GM23248 (cell line): ENCODE measurements at regions not wholly inside any gene's neighbourhood (a gene's known extent, or its start where the extent isn't known, plus 50 kb on each side); places are given as distances from the start of the nearest gene placed in this dataset.
"Not testable (repeated sequence)": the region's sequence is repeated elsewhere in the genome, so short reads cannot be mapped to it uniquely, and the experiment has no call there.

Source experiments
- DNase-seq: peaks from one replicate; pipeline ENCODE4 v3.0.0-alpha.2; 2015
- H2AFZ ChIP-seq: fragments of 200-600 bp; sonication (generic); 2 replicates; pipeline ENCODE4 v1.6.1; 2016; ENCODE audit warnings: antibody characterized with exemption
- H3F3A ChIP-seq: fragments of 200-600 bp; sonication (generic); 2 replicates; pipeline ENCODE4 v1.6.1; 2016; ENCODE audit warnings: mild to moderate bottlenecking, antibody characterized with exemption, mixed run types; ENCODE audit not compliant: insufficient read depth
- H3K27ac ChIP-seq: fragments of 200-600 bp; sonication (generic); 2 replicates; pipeline ENCODE4 v1.5.1; 2016; ENCODE audit warnings: mild to moderate bottlenecking
- H3K27me3 ChIP-seq: fragments of 200-600 bp; sonication (generic); replicated peaks from 2 replicates; pipeline ENCODE4 v1.6.1; 2016; ENCODE audit warnings: mild to moderate bottlenecking; ENCODE audit not compliant: insufficient read depth
- H3K36me3 ChIP-seq: fragments of 200-600 bp; sonication (generic); 2 replicates; pipeline ENCODE4 v1.6.1; 2016; ENCODE audit warnings: low read depth, mild to moderate bottlenecking
- H3K4me1 ChIP-seq: fragments of 200-600 bp; sonication (generic); 2 replicates; pipeline ENCODE4 v1.6.1; 2016; ENCODE audit warnings: mild to moderate bottlenecking; ENCODE audit not compliant: insufficient read depth
- H3K4me2 ChIP-seq: fragments of 200-600 bp; sonication (generic); one replicate; pipeline ENCODE4 v1.6.1; 2016; ENCODE audit warnings: mild to moderate bottlenecking; ENCODE audit not compliant: unreplicated experiment
- H3K4me3 ChIP-seq: fragments of 200-600 bp; sonication (generic); 2 replicates; pipeline ENCODE4 v1.5.1; 2016; ENCODE audit warnings: mild to moderate bottlenecking
- H3K79me2 ChIP-seq: fragments of 200-600 bp; sonication (generic); 2 replicates; pipeline ENCODE4 v1.6.1; 2016; ENCODE audit warnings: mild to moderate bottlenecking; ENCODE audit not compliant: insufficient read depth
- H3K9ac ChIP-seq: fragments of 200-600 bp; sonication (generic); 2 replicates; pipeline ENCODE4 v1.6.1; 2016; ENCODE audit warnings: mild to moderate bottlenecking
- H3K9me2 ChIP-seq: fragments of 200-600 bp; sonication (generic); 2 replicates; pipeline ENCODE4 v1.6.1; 2016; ENCODE audit warnings: mixed run types, mild to moderate bottlenecking, moderate library complexity; ENCODE audit not compliant: insufficient read depth
- H3K9me3 ChIP-seq: fragments of 200-600 bp; sonication (generic); one replicate; pipeline ENCODE4 v1.6.1; 2017; ENCODE audit warnings: low read depth
- H4K20me1 ChIP-seq: fragments of 200-600 bp; sonication (generic); 2 replicates; pipeline ENCODE4 v1.6.0; 2016; ENCODE audit not compliant: insufficient read depth
- EZH2 ChIP-seq: fragments of 200-600 bp; sonication (generic); IDR thresholded peaks from 2 replicates; pipeline ENCODE4 v1.6.1; 2018; ENCODE audit warnings: antibody characterized with exemption, mild to moderate bottlenecking; ENCODE audit not compliant: insufficient read depth, poor library complexity, severe bottlenecking
- EZH2phosphoT487 ChIP-seq: fragments of 200-600 bp; sonication (generic); IDR thresholded peaks from 2 replicates; pipeline ENCODE4 v1.6.1; 2018; ENCODE audit warnings: antibody characterized with exemption, moderate library complexity, mild to moderate bottlenecking, low read depth; ENCODE audit not compliant: insufficient read depth
- WGBS, 2 experiments: methylation state at CpG; one replicate each; pipeline ENCODE4 v1.1.6; 2015 to 2017; ENCODE audit warnings: low lambda C conversion rate in 2 of 2, low coverage in 1 of 2; ENCODE audit errors: missing lambda C conversion rate in 2 of 2; 5-methylcytosine and 5-hydroxymethylcytosine counted together
- in situ Hi-C: fragments of 300-500 bp; cut with MboI; formaldehyde crosslinking; loops from 2 replicates; pipeline ENCODE4 v1.15.0; 2020

- Histone ChIP-seq H3K27ac (no peak overlapping the region), H3K9ac (no peak overlapping the region), H3K36me3 (no peaks in the 10 kb centered on the region), H3K4me3 (no peak overlapping the region), H2AFZ (no peak overlapping the region), H3K4me1 (no peaks in the 10 kb centered on the region), H4K20me1 (no peaks in the 10 kb centered on the region), H3F3A (no peaks in the 10 kb centered on the region), H3K9me2 (no peaks in the 10 kb centered on the region), H3K9me3 (no peaks in the 10 kb centered on the region), H3K27me3 (no peaks in the 10 kb centered on the region), H3K4me2 (no peak overlapping the region), H3K79me2 (no peaks in the 10 kb centered on the region)
- 60 to 67% methylated on average over 2 of the region's 2 CpGs for WGBS, 2 experiments
- DNase-seq: no peak
- TF ChIP-seq EZH2phosphoT487 (no peak), EZH2 (no peak)
- in situ Hi-C loops: no loop called here
Observed at GRCh38 chr13:83672612-83673011, 209.7 kb downstream of the SLITRK1 start.

- no peaks in the 10 kb centered on the region for H4K20me1 ChIP-seq
- H3K4me1 ChIP-seq: no peaks in the 10 kb centered on the region
- H3K9ac ChIP-seq: no peak overlapping the region
- H3K79me2 ChIP-seq: no peaks in the 10 kb centered on the region
- H3K4me3 ChIP-seq: no peak overlapping the region
- no peak overlapping the region for H3K4me2 ChIP-seq
- H3F3A ChIP-seq: no peaks in the 10 kb centered on the region
- H2AFZ ChIP-seq: no peak overlapping the region
- no peaks in the 10 kb centered on the region for H3K9me3 ChIP-seq
- H3K9me2 ChIP-seq: 0 out of 2 replicates have a peak, but pooled peaks cover 5% of the 10 kb centered on the region
- no peaks in the 10 kb centered on the region for H3K36me3 ChIP-seq
- no peaks in the 10 kb centered on the region for H3K27me3 ChIP-seq
- 71 to 72% methylated on average over 2 of the region's 2 CpGs for WGBS, 2 experiments
- no peak for DNase-seq
- in situ Hi-C loops: no loop called here
- no peak for TF ChIP-seq EZH2
- no peak for TF ChIP-seq EZH2phosphoT487
- H3K27ac ChIP-seq: no peak overlapping the region
Observed at GRCh38 chr13:83667606-83668005, 214.7 kb downstream of the SLITRK1 start.

GRCh38 chr13:83666141-83666540 is 216.1 kb downstream of the SLITRK1 start:
- Histone ChIP-seq H3K4me1 (no peaks in the 10 kb centered on the region), H3K9me2 (0 out of 2 replicates have a peak, but pooled peaks cover 5% of the 10 kb centered on the region), H3K9me3 (no peaks in the 10 kb centered on the region), H3K27ac (no peak overlapping the region), H3F3A (no peaks in the 10 kb centered on the region), H3K27me3 (no peaks in the 10 kb centered on the region), H3K4me2 (no peak overlapping the region), H3K79me2 (no peaks in the 10 kb centered on the region), H3K36me3 (no peaks in the 10 kb centered on the region), H2AFZ (no peak overlapping the region), H3K4me3 (no peak overlapping the region), H3K9ac (no peak overlapping the region), H4K20me1 (no peaks in the 10 kb centered on the region)
- in situ Hi-C loops: no loop called here
- TF ChIP-seq EZH2phosphoT487 (no peak), EZH2 (no peak)
- DNase-seq: peak; percentile 25
- WGBS, 2 experiments: 5 to 11% methylated on average over 1 of the region's 1 CpG

- Histone ChIP-seq H3K9me3 (no peaks in the 10 kb centered on the region), H3K4me3 (no peak overlapping the region), H3K9ac (no peak overlapping the region), H3K27ac (no peak overlapping the region), H3K4me1 (no peaks in the 10 kb centered on the region), H4K20me1 (no peaks in the 10 kb centered on the region), H3K9me2 (no peaks in the 10 kb centered on the region), H3K27me3 (no peaks in the 10 kb centered on the region), H3K4me2 (no peak overlapping the region), H2AFZ (no peak overlapping the region), H3K79me2 (no peaks in the 10 kb centered on the region), H3F3A (no peaks in the 10 kb centered on the region), H3K36me3 (no peaks in the 10 kb centered on the region)
- WGBS, 2 experiments: 15 to 20% methylated on average over 2 of the region's 2 CpGs
- TF ChIP-seq EZH2 (no peak), EZH2phosphoT487 (no peak)
- DNase-seq: no peak
- in situ Hi-C loops: no loop called here
Observed at GRCh38 chr13:83657281-83657680, 225.0 kb downstream of the SLITRK1 start.

GRCh38 chr13:83642617-83643016 is 239.7 kb downstream of the SLITRK1 start:
- H3K4me3 ChIP-seq, H2AFZ ChIP-seq, H3K27me3 ChIP-seq, H4K20me1 ChIP-seq, H3K9me2 ChIP-seq, H3K27ac ChIP-seq, H3K36me3 ChIP-seq, H3K4me2 ChIP-seq, H3K9me3 ChIP-seq, in situ Hi-C loops, H3K4me1 ChIP-seq, H3F3A ChIP-seq, H3K9ac ChIP-seq, H3K79me2 ChIP-seq, DNase-seq: not testable (repeated sequence)
- WGBS, 2 experiments: 53 to 58% methylated on average over 3 of the region's 3 CpGs
